Left lobe of liver (tissue), 2 donors: ENCODE measurements at regions not wholly inside any gene's neighbourhood (a gene's known extent, or its start where the extent isn't known, plus 50 kb on each side); places are given as distances from the start of the nearest gene placed in this dataset.

Experiments used
- ATAC-seq: fragments of 200-7000 bp; cut with Tn5 transposase; one replicate; pipeline ENCODE4 v1.9.1; 2020; ENCODE audit warnings: mild to moderate bottlenecking, moderate library complexity
- DNase-seq: peaks from one replicate; pipeline ENCODE4 v3.0.0-alpha.2; 2020; ENCODE audit warnings: low spot score
- donor health status: DM: no; HTN: no; CAD: no; lungs with moderate emphysema.
- donor health status: DM: no; HTN: yes; CAD: no.

DNA sequence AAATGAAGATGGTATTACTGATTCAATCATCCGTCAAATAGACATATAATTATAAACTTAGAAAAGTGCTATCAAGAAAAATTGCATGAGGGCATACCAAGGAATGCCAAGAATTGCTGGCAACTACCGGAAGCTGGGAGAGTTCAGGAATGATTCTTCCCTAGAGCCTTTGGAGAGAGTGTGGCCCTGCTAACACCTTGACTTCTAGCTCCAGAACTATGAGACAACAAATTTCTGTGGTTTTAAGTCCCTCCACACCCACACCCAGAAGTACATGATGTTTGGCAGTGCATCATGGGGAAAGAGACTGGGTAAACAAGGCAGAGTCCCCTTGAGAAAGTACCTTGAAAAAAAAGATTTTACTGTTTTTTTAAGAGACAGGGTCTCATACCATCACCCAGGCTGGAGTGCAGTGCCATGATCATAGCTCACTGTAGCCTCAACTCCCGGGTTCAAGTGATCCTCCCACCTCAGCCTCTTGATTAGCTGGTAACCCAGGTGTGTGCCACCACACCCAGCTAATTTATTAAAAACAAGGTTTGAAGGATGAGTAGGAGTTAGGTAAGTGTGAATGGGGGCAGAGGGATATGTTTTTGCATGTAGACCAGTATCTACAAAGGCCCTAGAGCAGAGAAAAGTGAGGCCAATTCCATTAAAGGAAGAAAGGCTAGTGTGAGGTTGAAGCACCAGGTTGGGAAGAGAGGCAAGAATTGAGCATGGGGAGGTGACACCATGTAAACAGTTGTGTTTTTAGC, 53.1 kb downstream of the GSX2 start:
- no peak for ATAC-seq
- no peak for DNase-seq

DNA sequence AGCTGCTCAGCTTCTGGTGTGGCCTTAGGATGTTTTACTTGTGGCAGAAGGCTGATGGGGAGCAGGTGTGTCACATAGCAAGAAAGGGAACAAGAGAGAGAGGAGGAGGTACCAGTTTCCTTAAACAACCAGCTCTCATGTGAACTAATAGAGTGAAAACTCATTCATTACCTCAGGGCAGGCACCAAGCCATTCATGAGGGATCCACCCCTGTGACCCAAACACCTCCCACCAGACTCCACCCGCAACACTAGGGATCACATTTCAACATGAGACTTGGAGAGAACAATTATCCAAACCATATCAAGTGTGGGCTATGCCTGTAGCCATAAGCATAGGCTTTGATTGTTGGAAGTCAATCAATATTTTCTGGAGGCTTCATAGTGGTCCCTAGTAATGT, 56.0 kb downstream of the GSX2 start:
- ATAC-seq (no peak), DNase-seq (no peak)

DNA sequence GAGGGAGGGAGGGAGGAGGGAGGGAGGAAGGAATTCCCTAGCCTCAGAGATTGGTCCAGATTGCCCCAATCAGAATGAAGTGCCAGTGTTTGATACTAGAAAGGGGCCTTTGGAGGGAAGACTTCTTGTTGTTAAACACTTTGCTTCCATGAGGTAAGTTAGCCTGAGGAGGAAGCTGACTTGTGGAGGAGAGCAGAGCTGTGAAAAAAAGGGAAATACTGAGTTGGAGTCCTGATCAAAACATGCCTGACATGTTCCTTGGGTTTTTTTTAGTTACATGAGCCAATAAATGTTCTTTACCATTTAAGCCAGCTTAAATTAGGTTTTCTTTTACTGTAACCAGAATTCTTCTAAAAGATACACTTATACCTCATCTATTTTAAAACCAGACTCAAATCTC, 57.6 kb downstream of the GSX2 start:
- ATAC-seq: no peak

DNA sequence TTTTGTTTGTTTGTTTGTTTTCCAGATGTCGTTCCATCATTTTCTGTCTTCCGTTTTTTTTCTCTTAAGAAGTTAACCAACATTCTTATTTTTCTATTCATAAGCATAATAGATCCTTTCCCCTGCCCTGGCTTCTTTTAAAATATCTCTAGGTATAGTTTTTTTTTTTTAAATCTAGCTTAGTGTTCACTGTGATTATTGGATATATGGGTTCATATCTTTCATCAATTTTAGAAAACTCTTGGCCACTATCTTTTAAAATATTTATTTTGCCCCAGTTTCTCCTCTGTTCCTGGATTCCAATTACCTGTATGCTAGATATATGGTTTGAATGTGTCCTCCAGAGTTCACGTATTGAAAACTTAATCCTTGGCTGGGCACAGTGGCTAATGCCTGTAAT, 59.6 kb downstream of the GSX2 start:
- ATAC-seq (no peak), DNase-seq (no peak)

More for the DNA sequence above, 57.6 kb downstream of the GSX2 start:
- DNase-seq: no peak

DNA sequence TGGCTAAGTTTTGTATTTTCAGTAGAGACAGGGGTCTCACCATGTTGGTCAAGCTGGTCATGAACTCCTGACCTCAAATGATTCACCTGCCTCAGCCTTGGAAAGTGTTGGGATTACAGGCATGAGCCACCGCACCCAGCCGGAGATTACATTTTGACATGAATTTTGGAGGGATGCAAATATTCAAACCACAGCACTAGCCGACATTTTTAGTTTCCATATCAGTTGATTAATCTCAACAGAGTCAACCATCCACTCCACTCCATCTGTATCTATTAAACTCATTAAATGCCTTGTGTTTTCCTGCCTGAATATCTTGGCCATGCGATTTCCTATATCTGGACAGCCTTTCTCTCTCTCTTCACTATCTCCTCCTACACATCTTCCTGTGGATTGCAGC, 64.1 kb upstream of the PDGFRA start:
- ATAC-seq: no peak
- DNase-seq: no peak

DNA sequence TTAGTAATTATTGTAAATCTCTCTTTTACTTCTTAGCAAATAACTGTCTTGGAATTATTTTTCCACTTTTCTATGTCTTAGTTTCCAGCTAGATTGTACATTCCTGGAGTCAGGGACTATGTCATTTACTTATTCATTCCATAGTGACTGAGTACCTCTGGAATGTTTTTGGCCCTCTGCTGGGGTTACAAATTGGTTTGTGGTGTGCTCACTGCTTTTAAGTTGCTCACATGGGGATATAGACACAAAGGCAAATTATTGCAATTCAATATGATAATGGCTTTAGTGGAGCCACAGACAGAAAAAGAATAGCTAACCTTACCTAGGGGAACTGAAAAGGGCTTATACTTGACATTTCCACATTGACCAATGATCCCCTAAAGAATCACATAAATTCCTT, 63.7 kb upstream of the PDGFRA start:
- ATAC-seq: no peak
- no peak for DNase-seq

DNA sequence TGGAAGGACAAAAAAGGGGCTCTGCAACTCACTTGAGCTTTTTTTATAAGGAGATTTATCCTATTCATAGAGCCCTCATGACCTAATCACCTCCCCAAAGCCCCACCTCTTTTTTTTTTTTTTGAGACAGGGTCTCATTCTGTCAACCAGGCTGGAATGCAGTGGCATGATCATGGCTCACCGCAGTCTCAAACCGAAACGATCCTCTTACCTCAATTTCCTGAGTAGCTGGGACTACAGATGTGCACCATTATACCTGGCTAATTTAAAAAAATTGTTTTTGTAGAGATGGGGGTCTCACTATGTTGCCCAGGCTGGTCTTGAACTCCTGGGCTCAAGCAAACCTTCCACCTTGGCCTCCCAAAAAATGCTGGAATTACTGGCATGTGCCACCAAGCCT, 61.6 kb upstream of the PDGFRA start:
- ATAC-seq (no peak), DNase-seq (no peak)

DNA sequence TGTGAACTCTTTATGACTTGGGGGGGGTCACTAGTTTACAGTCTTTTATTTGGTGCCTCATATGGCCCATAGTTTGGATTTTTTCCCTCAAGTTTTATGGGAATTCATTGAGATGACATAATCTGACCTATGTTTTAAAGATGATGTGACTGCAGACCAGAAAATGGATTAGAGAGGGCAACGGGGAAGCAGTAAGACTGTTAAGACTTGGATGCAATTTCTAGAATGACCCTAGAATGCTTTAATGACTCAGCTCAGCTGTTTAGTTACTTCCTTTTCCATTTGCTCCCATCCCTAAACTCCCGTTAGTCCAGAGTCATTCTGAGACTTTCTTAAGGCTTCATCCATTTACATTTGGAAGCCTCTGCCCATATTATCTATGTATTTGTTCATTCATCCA, 59.9 kb upstream of the PDGFRA start:
- no peak for DNase-seq
- no peak for ATAC-seq

DNA sequence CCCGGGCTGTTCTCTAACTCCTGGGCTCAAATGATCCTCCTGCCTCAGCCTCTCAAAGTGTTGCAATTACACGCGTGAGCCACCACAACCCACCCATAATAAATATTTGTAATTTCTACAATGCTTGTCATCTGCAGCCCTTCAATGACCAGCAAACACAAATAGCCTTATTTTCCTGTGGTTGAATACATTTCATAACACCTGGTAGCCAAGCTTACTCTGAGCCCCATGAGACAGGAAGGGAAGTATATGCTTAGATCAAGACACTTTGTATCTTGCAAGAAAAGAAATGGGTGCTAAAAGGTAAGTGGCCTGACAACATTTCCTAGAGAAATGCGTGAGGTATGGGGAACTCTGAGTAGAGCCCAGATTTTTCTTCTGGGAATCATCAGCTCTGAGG, 56.9 kb upstream of the PDGFRA start:
- ATAC-seq (no peak), DNase-seq (no peak)

DNA sequence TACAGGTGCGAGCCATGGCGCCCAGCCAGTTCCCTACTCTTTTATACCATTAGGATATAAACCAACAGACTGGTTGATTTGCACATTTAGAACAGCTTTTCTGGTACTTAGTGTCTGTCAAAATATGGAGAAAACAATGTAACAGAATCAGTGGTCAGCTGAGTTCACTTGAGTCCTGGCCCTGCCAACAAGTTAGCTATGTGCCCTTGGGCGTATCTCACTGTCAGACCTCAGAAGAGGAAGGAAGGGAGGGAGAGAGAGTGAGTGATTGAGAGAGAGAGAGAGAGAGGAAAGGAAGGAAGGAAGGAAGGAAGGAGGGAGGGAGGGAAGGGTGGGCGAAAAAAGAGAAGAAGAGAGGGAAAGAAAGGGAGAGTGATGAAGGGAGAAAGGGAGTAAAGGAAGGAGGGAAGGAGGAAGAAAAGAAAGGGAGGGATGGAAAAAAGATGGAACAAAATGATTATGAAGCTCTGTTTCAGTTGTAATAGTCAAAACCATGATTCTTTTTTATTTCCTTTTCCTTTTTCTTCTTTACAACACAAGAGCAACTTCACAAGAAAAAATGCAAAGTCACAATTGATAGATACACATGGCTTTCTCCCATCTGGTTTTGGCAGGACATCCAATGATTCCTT, 55.7 kb upstream of the PDGFRA start:
- no peak for DNase-seq
- ATAC-seq: no peak

DNA sequence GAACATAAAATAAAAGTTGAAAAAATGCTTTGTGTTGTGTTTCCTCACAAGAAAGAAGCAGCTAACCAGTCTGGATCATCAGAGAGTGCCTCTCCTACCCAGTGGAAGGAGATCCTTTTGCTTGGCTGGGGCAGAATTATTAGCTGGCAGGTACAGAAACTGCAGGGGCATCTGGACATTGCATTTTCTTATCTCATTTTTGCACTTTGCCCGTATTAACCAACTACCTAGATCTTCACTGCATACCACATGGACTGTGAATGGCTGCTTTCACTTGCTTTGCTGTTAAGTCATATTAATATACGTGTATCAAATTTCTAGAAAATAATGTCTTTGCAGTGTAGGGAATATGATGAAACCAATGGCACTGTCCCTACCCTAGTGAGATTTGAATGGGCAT, 52.9 kb upstream of the PDGFRA start:
- DNase-seq: no peak
- peak; percentile 93 for ATAC-seq
